AG04450 (cell line): ENCODE measurements at regions not wholly inside any gene's neighbourhood (a gene's known extent, or its start where the extent isn't known, plus 50 kb on each side); places are given as distances from the start of the nearest gene placed in this dataset.

Experiments used
- CTCF ChIA-PET: fragments of 300-600, 350-600 bp; formaldehyde crosslinking; extraction: SDS; loops from one replicate; lab custom pipeline; 2022; ENCODE audit warnings: antibody characterized with exemption, inconsistent platforms; lab: Charles Lee
- POLR2A ChIA-PET: fragments of 350-600 bp; formaldehyde crosslinking; extraction: SDS; loops from one replicate; lab custom pipeline; 2021; ENCODE audit warnings: antibody characterized with exemption, inconsistent platforms; lab: Yijun Ruan, JAX
- DNase-seq: peaks from one replicate; pipeline ENCODE4 v3.0.0-alpha.2; 2011; ENCODE audit warnings: low read depth, low spot score
- H3K27ac ChIP-seq: one replicate; pipeline ENCODE4 v1.5.1; 2012; ENCODE audit warnings: low read depth, low read length, control low read depth
- H3K27me3 ChIP-seq: one replicate; pipeline ENCODE4 v1.6.0; 2012; ENCODE audit warnings: low read length; ENCODE audit not compliant: control insufficient read depth, insufficient read depth
- H3K4me3 ChIP-seq: 2 replicates; pipeline ENCODE4 v1.5.1; 2011; ENCODE audit warnings: mild to moderate bottlenecking, low read depth, low read length, control low read depth
- H3K9me3 ChIP-seq: 2 replicates; pipeline ENCODE4 v1.5.1; 2012; ENCODE audit warnings: low read length; ENCODE audit not compliant: control insufficient read depth, insufficient read depth
- CTCF ChIP-seq: IDR thresholded peaks from 2 replicates; pipeline ENCODE4 v1.5.1; 2011; ENCODE audit warnings: low read depth, low read length, control low read depth, inconsistent platforms

- DNase-seq, result no peak
- ChIA-PET CTCF (interaction anchor here (1.7 kb wide), 1 partner anchor 36 kb away, joined by 6 read pairs; no protein-coding TSS in a partner anchor), POLR2A (no interaction called here)
- H3K27me3 ChIP-seq, result no peaks in the 10 kb centered on the region
- H3K4me3 ChIP-seq, result no peak overlapping the region
- TF ChIP-seq CTCF, result no peak
- no peaks in the 10 kb centered on the region for H3K9me3 ChIP-seq
- H3K27ac ChIP-seq, result no peak overlapping the region
These were observed 97.1 kb downstream of the TMA16 start for GRCh38 chr4:163591614-163592020.

GRCh38 chr4:163592212-163592611 lies 97.7 kb downstream of the TMA16 start:
- TF ChIP-seq CTCF, result no peak
- no peak overlapping the region for H3K27ac ChIP-seq
- H3K4me3 ChIP-seq, result no peak overlapping the region
- POLR2A ChIA-PET, result no interaction called here
- no peak for DNase-seq
- CTCF ChIA-PET, result interaction anchor here (1.7 kb wide), 1 partner anchor 37 kb away, joined by 6 read pairs; no protein-coding TSS in a partner anchor
- H3K9me3 ChIP-seq, result no peaks in the 10 kb centered on the region
- H3K27me3 ChIP-seq, result no peaks in the 10 kb centered on the region

- no peaks in the 10 kb centered on the region for H3K27me3 ChIP-seq
- no peak overlapping the region for H3K27ac ChIP-seq
- TF ChIP-seq CTCF, result no peak
- DNase-seq, result no peak
- no peak overlapping the region for H3K4me3 ChIP-seq
- H3K9me3 ChIP-seq, result no peaks in the 10 kb centered on the region
- POLR2A ChIA-PET, result no interaction called here
- CTCF ChIA-PET, result no interaction called here
These were observed 101.1 kb downstream of the TMA16 start for GRCh38 chr4:163595580-163595979.

- no peaks in the 10 kb centered on the region for H3K9me3 ChIP-seq
- H3K4me3 ChIP-seq, result no peak overlapping the region
- no peak for TF ChIP-seq CTCF
- DNase-seq, result no peak
- POLR2A ChIA-PET, result no interaction called here
- H3K27ac ChIP-seq, result no peak overlapping the region
- CTCF ChIA-PET, result interaction anchor here (0.7 kb wide), 1 partner anchor 48 kb away, joined by 5 read pairs; no protein-coding TSS in a partner anchor
- no peaks in the 10 kb centered on the region for H3K27me3 ChIP-seq
These were observed 103.5 kb downstream of the TMA16 start for GRCh38 chr4:163598028-163598427.

- DNase-seq, result no peak
- CTCF ChIA-PET, result interaction anchor here (0.7 kb wide), 1 partner anchor 48 kb away, joined by 5 read pairs; no protein-coding TSS in a partner anchor
- no peak overlapping the region for H3K27ac ChIP-seq
- no peak for TF ChIP-seq CTCF
- no peaks in the 10 kb centered on the region for H3K9me3 ChIP-seq
- POLR2A ChIA-PET, result no interaction called here
- no peaks in the 10 kb centered on the region for H3K27me3 ChIP-seq
- no peak overlapping the region for H3K4me3 ChIP-seq
These were observed 104.0 kb downstream of the TMA16 start for GRCh38 chr4:163598489-163598888.
